H1 (cell line): ENCODE measurements at regions not wholly inside any gene's neighbourhood (a gene's known extent, or its start where the extent isn't known, plus 50 kb on each side); places are given as distances from the start of the nearest gene placed in this dataset.

ENCODE experiments used
- CTCF ChIA-PET: fragments of 300-600 bp; sonication (Branson Sonifier 250); formaldehyde crosslinking; loops from one replicate; lab custom pipeline; 2021; ENCODE audit not compliant: partially characterized antibody; lab: Charles Lee
- POLR2A ChIA-PET: fragments of 300-600 bp; sonication (Branson Sonifier 250); formaldehyde crosslinking; loops from one replicate; lab custom pipeline; 2021; ENCODE audit warnings: inconsistent platforms; ENCODE audit not compliant: partially characterized antibody; lab: Charles Lee
- DNase-seq, 2 experiments: peaks; one replicate each; pipeline versions ENCODE4 v3.0.0 to v3.0.0-alpha.2; 2010 to 2022; ENCODE audit warnings: low spot score in 2 of 2, low read depth in 1 of 2, mixed read lengths in 1 of 2
- FAIRE-seq: peaks from 2 replicates; lab custom pipeline; 2011; peaks lifted over from hg19 to GRCh38; lab: Jason Lieb, UNC
- H2AFZ ChIP-seq: 2 replicates; pipeline ENCODE4 v1.8.1; 2012; ENCODE audit warnings: low read length, inconsistent platforms
- H2AK5ac ChIP-seq: 2 replicates; pipeline ENCODE4 v1.6.1; 2013; ENCODE audit warnings: low read depth, low read length
- H2BK120ac ChIP-seq: replicated peaks from 2 replicates; pipeline ENCODE3; 2013; ENCODE audit warnings: low read depth, low read length, inconsistent platforms
- H2BK12ac ChIP-seq: 2 replicates; pipeline ENCODE4 v1.6.1; 2013; ENCODE audit warnings: low read depth, low read length
- H2BK15ac ChIP-seq: 2 replicates; pipeline ENCODE4 v1.6.1; 2013; ENCODE audit warnings: low read length
- H2BK20ac ChIP-seq: 2 replicates; pipeline ENCODE4 v1.6.1; 2013; ENCODE audit warnings: low read length
- H2BK5ac ChIP-seq: 2 replicates; pipeline ENCODE4 v1.6.1; 2013; ENCODE audit warnings: low read depth, low read length
- H3K14ac ChIP-seq: 2 replicates; pipeline ENCODE4 v1.6.1; 2013; ENCODE audit warnings: inconsistent platforms; ENCODE audit not compliant: insufficient read length
- H3K18ac ChIP-seq: 2 replicates; pipeline ENCODE4 v1.6.1; 2013; ENCODE audit warnings: low read length; ENCODE audit errors: extremely low read depth
- H3K23ac ChIP-seq: 2 replicates; pipeline ENCODE4 v1.6.1; 2013; ENCODE audit warnings: inconsistent platforms; ENCODE audit not compliant: insufficient read length
- H3K23me2 ChIP-seq: 2 replicates; pipeline ENCODE4 v1.6.1; 2013; ENCODE audit warnings: low read depth, low read length
- H3K27ac ChIP-seq: 2 replicates; pipeline ENCODE4 v1.6.1; 2011; ENCODE audit warnings: low read depth, low read length, inconsistent platforms
- H3K27me3 ChIP-seq, 4 experiments: replicated peaks in 1 of 4; 1 replicate in 1 of 4; 2 replicates in 3 of 4; pipeline versions ENCODE4 v1.6.1 to v1.8.1; 2011 to 2013; ENCODE audit warnings: low read length in 3 of 4, mild to moderate bottlenecking in 3 of 4, inconsistent platforms in 2 of 4, mixed read lengths in 2 of 4, moderate library complexity in 1 of 4; ENCODE audit not compliant: control insufficient read depth in 3 of 4, insufficient read depth in 3 of 4; ENCODE audit errors: extremely low read depth in 1 of 4
- H3K36me3 ChIP-seq, 4 experiments: 2 replicates each; pipeline versions ENCODE4 v1.6.1 to v1.8.1; 2011 to 2013; ENCODE audit warnings: mild to moderate bottlenecking in 4 of 4, low read length in 3 of 4, moderate library complexity in 2 of 4, control low read depth in 1 of 4, inconsistent platforms in 1 of 4; ENCODE audit not compliant: insufficient read depth in 4 of 4, control insufficient read depth in 2 of 4
- H3K4ac ChIP-seq: replicated peaks from 2 replicates; pipeline ENCODE3; 2013; ENCODE audit warnings: low read length, low read depth, mixed read lengths, inconsistent platforms; ENCODE audit not compliant: insufficient read length
- H3K4me1 ChIP-seq, 4 experiments: replicated peaks in 1 of 4; 1 replicate in 1 of 4; 2 replicates in 3 of 4; pipeline versions ENCODE4 v1.6.1 to v1.8.1; 2011 to 2013; ENCODE audit warnings: low read length in 3 of 4, inconsistent platforms in 2 of 4, mixed read lengths in 1 of 4; ENCODE audit not compliant: insufficient read depth in 4 of 4, control insufficient read depth in 3 of 4
- H3K4me2 ChIP-seq, 2 experiments: 2 replicates each; pipeline versions ENCODE4 v1.6.1 to v1.8.1; 2011 to 2013; ENCODE audit warnings: low read depth in 2 of 2, low read length in 2 of 2, control low read depth in 1 of 2, inconsistent platforms in 1 of 2, mild to moderate bottlenecking in 1 of 2; ENCODE audit not compliant: insufficient read depth in 1 of 2
- H3K4me3 ChIP-seq, 4 experiments: fragments of 200-600, 300-600 bp in 1 of 4; sonication (generic), shearing (Covaris generic), sonication (Bioruptor Twin) in 1 of 4; 2 replicates each; pipeline versions ENCODE4 v1.5.1 to v1.8.1; 2011 to 2016; ENCODE audit warnings: low read length in 4 of 4, low read depth in 3 of 4, control low read depth in 2 of 4, inconsistent platforms in 2 of 4, mild to moderate bottlenecking in 2 of 4, mixed read lengths in 1 of 4, moderate library complexity in 1 of 4; ENCODE audit not compliant: insufficient read depth in 2 of 4; ENCODE audit errors: extremely low read depth in 1 of 4
- H3K56ac ChIP-seq: replicated peaks from 2 replicates; pipeline ENCODE3; 2013; ENCODE audit warnings: low read depth, mild to moderate bottlenecking, mixed read lengths, low read length, inconsistent platforms; ENCODE audit not compliant: insufficient read length
- H3K79me1 ChIP-seq: 2 replicates; pipeline ENCODE4 v1.6.1; 2013; ENCODE audit warnings: low read depth, low read length, control low read depth
- H3K79me2 ChIP-seq, 2 experiments: 2 replicates each; pipeline versions ENCODE4 v1.6.1 to v1.8.1; 2012 to 2013; ENCODE audit warnings: low read length in 2 of 2, mild to moderate bottlenecking in 2 of 2, inconsistent platforms in 1 of 2; ENCODE audit not compliant: insufficient read depth in 2 of 2, control insufficient read depth in 1 of 2
- H3K9ac ChIP-seq, 4 experiments: replicated peaks in 1 of 4; 1 replicate in 1 of 4; 2 replicates in 3 of 4; pipeline versions ENCODE4 v1.6.1 to v1.8.1; 2011 to 2013; ENCODE audit warnings: low read depth in 3 of 4, low read length in 3 of 4, control low read depth in 2 of 4, mild to moderate bottlenecking in 2 of 4, moderate library complexity in 2 of 4, inconsistent platforms in 1 of 4; ENCODE audit errors: extremely low read depth in 1 of 4
- H3K9me3 ChIP-seq, 2 experiments: 2 replicates each; pipeline versions ENCODE4 v1.6.1 to v1.8.1; 2012 to 2013; ENCODE audit warnings: mild to moderate bottlenecking in 2 of 2, moderate library complexity in 2 of 2, control low read depth in 1 of 2, inconsistent platforms in 1 of 2, low read depth in 1 of 2, low read length in 1 of 2, mixed read lengths in 1 of 2; ENCODE audit not compliant: insufficient read depth in 2 of 2
- H4K20me1 ChIP-seq, 2 experiments: replicated peaks in 1 of 2; 2 replicates each; pipeline versions ENCODE3 to v1.8.1; 2011 to 2013; ENCODE audit warnings: inconsistent platforms in 2 of 2, low read length in 2 of 2, mild to moderate bottlenecking in 1 of 2; ENCODE audit not compliant: insufficient read depth in 2 of 2, control insufficient read depth in 1 of 2
- H4K5ac ChIP-seq: 2 replicates; pipeline ENCODE4 v1.6.1; 2013; ENCODE audit warnings: low read length, low read depth, mixed read lengths, inconsistent platforms; ENCODE audit not compliant: insufficient read length
- H4K8ac ChIP-seq: 2 replicates; pipeline ENCODE4 v1.8.0; 2013; ENCODE audit warnings: mild to moderate bottlenecking, moderate library complexity, low read length, inconsistent platforms; ENCODE audit not compliant: insufficient read depth; ENCODE audit errors: extremely low read depth
- H4K91ac ChIP-seq: replicated peaks from 2 replicates; pipeline ENCODE3; 2013; ENCODE audit warnings: low read length, mixed read lengths, inconsistent platforms; ENCODE audit not compliant: insufficient read length
- KDM1A ChIP-seq: fragments of 200-600, 300-600 bp; sonication (generic); IDR thresholded peaks from 2 replicates; pipeline ENCODE4 v1.7.1; 2016; ENCODE audit warnings: mild to moderate bottlenecking, low read length, borderline replicate concordance
- KDM5A ChIP-seq: fragments of 200-600 bp; IDR thresholded peaks from 2 replicates; pipeline ENCODE4 v1.7.1; 2012; ENCODE audit warnings: mild to moderate bottlenecking, low read length, inconsistent platforms, mixed read lengths
- NANOG ChIP-seq: IDR thresholded peaks from 2 replicates; pipeline ENCODE4 v1.6.1; 2011; ENCODE audit warnings: low read length, low read depth, mild to moderate bottlenecking, inconsistent platforms; ENCODE audit not compliant: insufficient read depth, poor library complexity, severe bottlenecking
- POLR2AphosphoS5 ChIP-seq: IDR thresholded peaks from 2 replicates; pipeline ENCODE4 v1.6.1; 2011; ENCODE audit warnings: low read depth, low read length
- SIRT6 ChIP-seq: IDR thresholded peaks from one replicate; pipeline ENCODE4 v1.7.1; 2012; ENCODE audit warnings: low read length, inconsistent platforms
- WGBS, 2 experiments: shearing (Covaris generic) in 1 of 2; methylation state at CpG; one replicate each; pipeline versions ENCODE4 v1.1.6 to v1.1.7; 2013 to 2015; ENCODE audit warnings: low lambda C conversion rate in 2 of 2, mixed read lengths in 2 of 2, inconsistent platforms in 1 of 2, low coverage in 1 of 2, missing lambda C conversion rate in 1 of 2; ENCODE audit not compliant: insufficient replicate concordance in 2 of 2, insufficient coverage in 1 of 2, insufficient read length in 1 of 2; ENCODE audit errors: extremely low coverage in 1 of 2, missing lambda C conversion rate in 1 of 2; 5-methylcytosine and 5-hydroxymethylcytosine counted together

DNA sequence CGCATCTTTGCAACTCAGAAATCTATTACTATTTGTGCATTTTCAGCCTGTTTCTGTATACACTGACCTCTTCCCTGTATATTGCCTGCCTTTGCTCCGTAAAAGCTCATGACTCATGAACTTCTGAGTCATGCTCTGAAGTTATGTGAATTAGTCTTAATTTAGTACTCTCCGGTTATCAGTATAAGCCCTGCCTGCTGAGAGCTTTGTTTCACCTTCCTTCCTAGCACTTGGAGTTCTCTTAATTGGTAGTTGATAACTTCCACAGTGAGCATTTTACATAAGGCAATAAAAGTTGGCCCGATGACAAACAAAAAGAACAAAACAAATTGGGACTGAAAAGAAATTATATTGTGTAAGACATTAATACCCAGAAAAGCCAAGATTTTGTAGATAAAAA lies 231.4 kb downstream of the GJA1 start:
- H2AFZ ChIP-seq: no peak overlapping the region
- no peak overlapping the region for H3K4me3 ChIP-seq
- no peak overlapping the region for H3K27ac ChIP-seq
- H2BK5ac ChIP-seq: no peak overlapping the region
- H4K8ac ChIP-seq: no peak overlapping the region
- no peak overlapping the region for H3K56ac ChIP-seq
- H3K9ac ChIP-seq: no peak overlapping the region
- H2BK120ac ChIP-seq: no peak overlapping the region
- WGBS, 2 experiments: 85% methylated on average over 4 of the region's 4 CpGs; no CpG with 5 or more reads in 1 of the 2 experiments
- DNase-seq (no peak), FAIRE-seq (no peak)
- H3K79me1 ChIP-seq: no peaks in the 10 kb centered on the region
- no peak overlapping the region for H3K4me2 ChIP-seq
- no peaks in the 10 kb centered on the region for H4K20me1 ChIP-seq
- H4K5ac ChIP-seq: no peak overlapping the region
- ChIA-PET CTCF (no interaction called here), POLR2A (no interaction called here)
- no peak overlapping the region for H4K91ac ChIP-seq
- H3K14ac ChIP-seq: no peak overlapping the region
- H3K23me2 ChIP-seq: no peaks in the 10 kb centered on the region; the same call in 1 of the 2 replicates
- H3K9me3 ChIP-seq: no peaks in the 10 kb centered on the region
- no peaks in the 10 kb centered on the region for H3K79me2 ChIP-seq
- H2BK12ac ChIP-seq: no peak overlapping the region
- no peak overlapping the region for H2BK15ac ChIP-seq
- H3K4me1 ChIP-seq: no peaks in the 10 kb centered on the region
- H3K4ac ChIP-seq: no peak overlapping the region
- no peak overlapping the region for H3K18ac ChIP-seq
- no peak overlapping the region for H2BK20ac ChIP-seq
- no peaks in the 10 kb centered on the region for H3K36me3 ChIP-seq
- H3K27me3 ChIP-seq: no peaks in the 10 kb centered on the region
- no peak overlapping the region for H2AK5ac ChIP-seq
- H3K23ac ChIP-seq: no peak overlapping the region
- no peak for TF ChIP-seq NANOG
- TF ChIP-seq SIRT6: no peak
- TF ChIP-seq POLR2AphosphoS5: no peak
- no peak for TF ChIP-seq KDM5A
- TF ChIP-seq KDM1A: no peak
